Activated T-cell treated with anti-CD3 and anti-CD28 coated beads, Interleukin-2, amount 50 U/mL, for 24 hours (primary cell): ENCODE measurements at regions not wholly inside any gene's neighbourhood (a gene's known extent, or its start where the extent isn't known, plus 50 kb on each side); places are given as distances from the start of the nearest gene placed in this dataset.
"Not testable (repeated sequence)": the region's sequence is repeated elsewhere in the genome, so short reads cannot be mapped to it uniquely, and the experiment has no call there.

Experiments
- DNase-seq: peaks from one replicate; pipeline ENCODE4 v3.0.0-alpha.2; 2020
- H3K27ac Mint-ChIP-seq: 2 replicates; pipeline ENCODE4 v1.8.0; 2020; ENCODE audit warnings: mild to moderate bottlenecking, mixed read lengths
- H3K27me3 Mint-ChIP-seq: 2 replicates; pipeline ENCODE4 v1.8.0; 2020; ENCODE audit warnings: mixed read lengths
- H3K36me3 Mint-ChIP-seq: 2 replicates; pipeline ENCODE4 v1.8.0; 2020; ENCODE audit warnings: low read depth, mixed read lengths
- H3K4me1 Mint-ChIP-seq: 2 replicates; pipeline ENCODE4 v1.8.0; 2020; ENCODE audit warnings: low read depth, mixed read lengths
- H3K4me3 Mint-ChIP-seq: 2 replicates; pipeline ENCODE4 v1.8.0; 2020; ENCODE audit warnings: mild to moderate bottlenecking, moderate library complexity, mixed read lengths
- H3K9me3 Mint-ChIP-seq: 2 replicates; pipeline ENCODE4 v1.8.0; 2020; ENCODE audit warnings: mixed read lengths

GRCh38 chr19:30283556-30283955 lies 88.6 kb upstream of the ZNF536 start:
- Mint-ChIP-seq H3K36me3 (no peaks in the 10 kb centered on the region), H3K9me3 (no peaks in the 10 kb centered on the region), H3K27me3 (peaks cover 2% of the 10 kb centered on the region), H3K4me3 (no peak overlapping the region), H3K4me1 (no peaks in the 10 kb centered on the region), H3K27ac (no peak overlapping the region)
- no peak for DNase-seq

- no peak overlapping the region for H3K27ac Mint-ChIP-seq
- H3K27me3 Mint-ChIP-seq: peaks cover 2% of the 10 kb centered on the region
- no peak overlapping the region for H3K4me3 Mint-ChIP-seq
- H3K9me3 Mint-ChIP-seq: no peaks in the 10 kb centered on the region
- no peaks in the 10 kb centered on the region for H3K36me3 Mint-ChIP-seq
- no peaks in the 10 kb centered on the region for H3K4me1 Mint-ChIP-seq
- DNase-seq: no peak
Observed at GRCh38 chr19:30284209-30284608, 88.0 kb upstream of the ZNF536 start.

- no peaks in the 10 kb centered on the region for H3K9me3 Mint-ChIP-seq
- DNase-seq: no peak
- H3K4me1 Mint-ChIP-seq: no peaks in the 10 kb centered on the region
- H3K36me3 Mint-ChIP-seq: no peaks in the 10 kb centered on the region
- no peak overlapping the region for H3K27ac Mint-ChIP-seq
- peaks cover 2% of the 10 kb centered on the region for H3K27me3 Mint-ChIP-seq
- H3K4me3 Mint-ChIP-seq: no peak overlapping the region
Observed at GRCh38 chr19:30284885-30285284, 87.3 kb upstream of the ZNF536 start.

GRCh38 chr19:30286378-30286777 lies 85.8 kb upstream of the ZNF536 start:
- DNase-seq: no peak
- Mint-ChIP-seq H3K4me1 (no peaks in the 10 kb centered on the region), H3K27ac (no peak overlapping the region), H3K9me3 (peaks cover 3% of the 10 kb centered on the region), H3K27me3 (peaks cover 2% of the 10 kb centered on the region), H3K36me3 (no peaks in the 10 kb centered on the region), H3K4me3 (no peak overlapping the region)

GRCh38 chr19:30287259-30287658 lies 84.9 kb upstream of the ZNF536 start:
- H3K4me3 Mint-ChIP-seq: no peak overlapping the region
- no peak for DNase-seq
- H3K9me3 Mint-ChIP-seq: peaks cover 3% of the 10 kb centered on the region
- H3K4me1 Mint-ChIP-seq: no peaks in the 10 kb centered on the region
- H3K27me3 Mint-ChIP-seq: peaks cover 2% of the 10 kb centered on the region
- no peak overlapping the region for H3K27ac Mint-ChIP-seq
- H3K36me3 Mint-ChIP-seq: no peaks in the 10 kb centered on the region

- Mint-ChIP-seq H3K27me3 (no peaks in the 10 kb centered on the region), H3K9me3 (peaks cover 3% of the 10 kb centered on the region), H3K36me3 (no peaks in the 10 kb centered on the region), H3K4me1 (no peaks in the 10 kb centered on the region), H3K27ac (no peak overlapping the region), H3K4me3 (no peak overlapping the region)
- no peak for DNase-seq
Observed at GRCh38 chr19:30287973-30288372, 84.2 kb upstream of the ZNF536 start.

- Mint-ChIP-seq H3K27ac (no peak overlapping the region), H3K4me1 (no peaks in the 10 kb centered on the region)
- no peak for DNase-seq
Observed at GRCh38 chr19:30288911-30289310, 83.3 kb upstream of the ZNF536 start.

GRCh38 chr19:30289336-30289735 lies 82.8 kb upstream of the ZNF536 start:
- H3K9me3 Mint-ChIP-seq: peaks cover 3% of the 10 kb centered on the region
- H3K27ac Mint-ChIP-seq: no peak overlapping the region

More at GRCh38 chr19:30288911-30289310, 83.3 kb upstream of the ZNF536 start:
- H3K4me3 Mint-ChIP-seq: no peak overlapping the region
- H3K9me3 Mint-ChIP-seq: peaks cover 3% of the 10 kb centered on the region
- H3K27me3 Mint-ChIP-seq: no peaks in the 10 kb centered on the region
- H3K36me3 Mint-ChIP-seq: no peaks in the 10 kb centered on the region

GRCh38 chr19:30290805-30291204 lies 81.4 kb upstream of the ZNF536 start:
- not testable (repeated sequence) for H3K4me1 Mint-ChIP-seq, H3K27me3 Mint-ChIP-seq, H3K9me3 Mint-ChIP-seq, H3K27ac Mint-ChIP-seq, H3K4me3 Mint-ChIP-seq, DNase-seq, H3K36me3 Mint-ChIP-seq

More at GRCh38 chr19:30289336-30289735, 82.8 kb upstream of the ZNF536 start:
- Mint-ChIP-seq H3K36me3 (no peaks in the 10 kb centered on the region), H3K4me1 (no peaks in the 10 kb centered on the region), H3K4me3 (no peak overlapping the region), H3K27me3 (no peaks in the 10 kb centered on the region)
- DNase-seq: no peak

GRCh38 chr19:30293051-30293785 lies 79.0 kb upstream of the ZNF536 start:
- H3K4me3 Mint-ChIP-seq: no peak overlapping the region
- DNase-seq: no peak
- H3K27ac Mint-ChIP-seq: no peak overlapping the region
- H3K4me1 Mint-ChIP-seq: no peaks in the 10 kb centered on the region
- H3K9me3 Mint-ChIP-seq: peaks cover 3% of the 10 kb centered on the region
- H3K36me3 Mint-ChIP-seq: no peaks in the 10 kb centered on the region
- no peaks in the 10 kb centered on the region for H3K27me3 Mint-ChIP-seq

GRCh38 chr19:30297969-30298368 lies 74.2 kb upstream of the ZNF536 start:
- H3K27ac Mint-ChIP-seq: no peak overlapping the region
- no peaks in the 10 kb centered on the region for H3K9me3 Mint-ChIP-seq
- H3K36me3 Mint-ChIP-seq: no peaks in the 10 kb centered on the region
- no peaks in the 10 kb centered on the region for H3K4me1 Mint-ChIP-seq
- no peak for DNase-seq
- H3K4me3 Mint-ChIP-seq: no peak overlapping the region
- peaks cover 3% of the 10 kb centered on the region for H3K27me3 Mint-ChIP-seq

GRCh38 chr19:30303131-30303654 lies 69.0 kb upstream of the ZNF536 start:
- Mint-ChIP-seq H3K9me3 (peaks cover 2% of the 10 kb centered on the region), H3K27ac (no peak overlapping the region), H3K4me1 (no peaks in the 10 kb centered on the region), H3K4me3 (no peak overlapping the region), H3K36me3 (no peaks in the 10 kb centered on the region), H3K27me3 (peaks cover 3% of the 10 kb centered on the region)
- DNase-seq: no peak

GRCh38 chr19:30304540-30304939 lies 67.6 kb upstream of the ZNF536 start:
- DNase-seq: no peak
- H3K9me3 Mint-ChIP-seq: peaks cover 3% of the 10 kb centered on the region
- no peak overlapping the region for H3K4me3 Mint-ChIP-seq
- H3K27me3 Mint-ChIP-seq: peaks cover 3% of the 10 kb centered on the region
- H3K36me3 Mint-ChIP-seq: no peaks in the 10 kb centered on the region
- no peaks in the 10 kb centered on the region for H3K4me1 Mint-ChIP-seq
- H3K27ac Mint-ChIP-seq: no peak overlapping the region

GRCh38 chr19:30305346-30306060 lies 66.7 kb upstream of the ZNF536 start:
- no peaks in the 10 kb centered on the region for H3K36me3 Mint-ChIP-seq
- H3K4me3 Mint-ChIP-seq: no peak overlapping the region
- H3K27ac Mint-ChIP-seq: no peak overlapping the region
- no peak for DNase-seq
- no peaks in the 10 kb centered on the region for H3K27me3 Mint-ChIP-seq
- peaks cover 3% of the 10 kb centered on the region for H3K9me3 Mint-ChIP-seq
- no peaks in the 10 kb centered on the region for H3K4me1 Mint-ChIP-seq
